GM18867 (cell line): ENCODE measurements at regions not wholly inside any gene's neighbourhood (a gene's known extent, or its start where the extent isn't known, plus 50 kb on each side); places are given as distances from the start of the nearest gene placed in this dataset.
A peak's percentile ranks its signal among the peaks of the same experiment; 100 is the strongest.

Source experiments
- ATAC-seq: cut with Tn5 transposase; IDR thresholded peaks from one replicate; pipeline ENCODE4 v1.9.1; 2021; ENCODE audit warnings: mild to moderate bottlenecking, moderate library complexity; ENCODE audit not compliant: unreplicated experiment

GRCh38 chr18:30376515-30376914 lies 666.0 kb downstream of the DSC3 start:
- no peak for ATAC-seq

GRCh38 chr18:30361864-30362540 lies 680.5 kb downstream of the DSC3 start:
- no peak for ATAC-seq

GRCh38 chr18:30359521-30359920 lies 683.0 kb downstream of the DSC3 start:
- ATAC-seq, result no peak

GRCh38 chr18:30358555-30358954 lies 684.0 kb downstream of the DSC3 start:
- ATAC-seq, result no peak

GRCh38 chr18:30352551-30353168 lies 689.9 kb downstream of the DSC3 start:
- no peak for ATAC-seq

GRCh38 chr18:30350263-30350662 lies 692.3 kb downstream of the DSC3 start:
- ATAC-seq, result no peak

GRCh38 chr18:30343090-30343489 lies 699.5 kb downstream of the DSC3 start:
- no peak for ATAC-seq

GRCh38 chr18:30342675-30343074 lies 699.9 kb downstream of the DSC3 start:
- ATAC-seq, result no peak

- no peak for ATAC-seq
These were observed 707.8 kb downstream of the DSC3 start for GRCh38 chr18:30334781-30335180.

- no peak for ATAC-seq
These were observed 709.2 kb downstream of the DSC3 start for GRCh38 chr18:30333310-30333709.

GRCh38 chr18:30328839-30329238 lies 713.7 kb downstream of the DSC3 start:
- ATAC-seq, result no peak

GRCh38 chr18:30302181-30302580 lies 740.4 kb downstream of the DSC3 start:
- ATAC-seq, result no peak

- no peak for ATAC-seq
These were observed 743.8 kb downstream of the DSC3 start for GRCh38 chr18:30298769-30299168.

- no peak for ATAC-seq
These were observed 753.7 kb downstream of the DSC3 start for GRCh38 chr18:30288662-30289414.

- ATAC-seq, result peak; percentile 66
These were observed 761.6 kb downstream of the DSC3 start for GRCh38 chr18:30280861-30281470.

GRCh38 chr18:30280186-30280585 lies 762.4 kb downstream of the DSC3 start:
- ATAC-seq, result no peak

GRCh38 chr18:30277676-30278075 lies 764.9 kb downstream of the DSC3 start:
- ATAC-seq, result no peak

- ATAC-seq, result no peak
These were observed 770.8 kb downstream of the DSC3 start for GRCh38 chr18:30271716-30272115.

- no peak for ATAC-seq
These were observed 777.4 kb downstream of the DSC3 start for GRCh38 chr18:30265190-30265589.

- ATAC-seq, result no peak
These were observed 788.2 kb downstream of the DSC3 start for GRCh38 chr18:30254331-30254730.

- ATAC-seq, result no peak
These were observed 794.5 kb downstream of the DSC3 start for GRCh38 chr18:30248056-30248455.
